K562 (cell line): ENCODE measurements at regions not wholly inside any gene's neighbourhood (a gene's known extent, or its start where the extent isn't known, plus 50 kb on each side); places are given as distances from the start of the nearest gene placed in this dataset.
A peak's percentile ranks its signal among the peaks of the same experiment; 100 is the strongest.

Source experiments
- HCFC1 ChIP-seq: IDR thresholded peaks from 2 replicates; pipeline ENCODE4 v1.6.1; 2012; ENCODE audit warnings: low read depth, low read length, improper control_type of control experiment
- HNRNPH1 ChIP-seq: fragments of 200-400 bp; formaldehyde crosslinking; optimal IDR thresholded peaks from 2 replicates; pipeline ENCODE3; 2017; ENCODE audit warnings: low read depth, mild to moderate bottlenecking, low read length, moderate library complexity
- HNRNPLL ChIP-seq: fragments of 200-400 bp; formaldehyde crosslinking; IDR thresholded peaks from 2 replicates; pipeline ENCODE4 v1.6.1; 2017; ENCODE audit warnings: low read length, low read depth, mild to moderate bottlenecking; ENCODE audit not compliant: poor library complexity, severe bottlenecking
- MAFK ChIP-seq: IDR thresholded peaks from 2 replicates; pipeline ENCODE4 v1.6.1; 2011; ENCODE audit warnings: low read length, improper control_type of control experiment
- MCM2 ChIP-seq: fragments of 450-650 bp; IDR thresholded peaks from 2 replicates; pipeline ENCODE4 v1.6.1; 2017; ENCODE audit warnings: low read depth, mild to moderate bottlenecking
- TAL1 ChIP-seq: fragments of 450-650 bp; IDR thresholded peaks from 2 replicates; pipeline ENCODE4 v1.6.1; 2016; ENCODE audit warnings: mild to moderate bottlenecking
- ZNF124 ChIP-seq: sonication (generic); formaldehyde crosslinking; IDR thresholded peaks from 2 replicates; pipeline ENCODE4 v1.8.1; 2022; ENCODE audit warnings: missing genetic modification reagents
- ZNF239 ChIP-seq: fragments of 250-450 bp; sonication (Bioruptor Pico); IDR thresholded peaks from 2 replicates; pipeline ENCODE4 v1.4.0; 2020; ENCODE audit warnings: mild to moderate bottlenecking
- ZNF263 ChIP-seq: sonication (generic); formaldehyde crosslinking; IDR thresholded peaks from 2 replicates; pipeline ENCODE4 v1.8.0; 2022; ENCODE audit warnings: mild to moderate bottlenecking, missing genetic modification reagents, borderline replicate concordance
- ZNF347 ChIP-seq: fragments of 450-650 bp; formaldehyde crosslinking; IDR thresholded peaks from 2 replicates; pipeline ENCODE4 v1.4.0; 2020; ENCODE audit warnings: low read depth, mild to moderate bottlenecking, moderate library complexity
- TF ChIP-seq, protein P1 (sequence below): fragments of 250-450 bp; sonication (Bioruptor Pico); IDR thresholded peaks from 2 replicates; pipeline ENCODE4 v1.5.0; 2021
- TF ChIP-seq, protein P2 (sequence below), 2 experiments: fragments of 450-650 bp; IDR thresholded peaks; 2 replicates each; pipeline ENCODE4 v1.6.1; 2018; ENCODE audit warnings: mild to moderate bottlenecking in 2 of 2, low read depth in 1 of 2; ENCODE audit not compliant: partially characterized antibody in 2 of 2
- TF ChIP-seq, protein P3 (sequence below): fragments of 250-450 bp; sonication (Bioruptor Pico); IDR thresholded peaks from 2 replicates; pipeline ENCODE4 v1.4.0; 2020
- TF ChIP-seq, protein P4 (sequence below): fragments of 250-450 bp; sonication (Bioruptor Pico); IDR thresholded peaks from 2 replicates; pipeline ENCODE4 v1.8.0; 2022; ENCODE audit warnings: moderate library complexity, mild to moderate bottlenecking, inconsistent platforms
- TF ChIP-seq, protein P5 (sequence below): sonication (generic); formaldehyde crosslinking; IDR thresholded peaks from 2 replicates; pipeline ENCODE4 v1.8.1; 2023; ENCODE audit warnings: mild to moderate bottlenecking, missing genetic modification reagents, moderate library complexity

DNA sequence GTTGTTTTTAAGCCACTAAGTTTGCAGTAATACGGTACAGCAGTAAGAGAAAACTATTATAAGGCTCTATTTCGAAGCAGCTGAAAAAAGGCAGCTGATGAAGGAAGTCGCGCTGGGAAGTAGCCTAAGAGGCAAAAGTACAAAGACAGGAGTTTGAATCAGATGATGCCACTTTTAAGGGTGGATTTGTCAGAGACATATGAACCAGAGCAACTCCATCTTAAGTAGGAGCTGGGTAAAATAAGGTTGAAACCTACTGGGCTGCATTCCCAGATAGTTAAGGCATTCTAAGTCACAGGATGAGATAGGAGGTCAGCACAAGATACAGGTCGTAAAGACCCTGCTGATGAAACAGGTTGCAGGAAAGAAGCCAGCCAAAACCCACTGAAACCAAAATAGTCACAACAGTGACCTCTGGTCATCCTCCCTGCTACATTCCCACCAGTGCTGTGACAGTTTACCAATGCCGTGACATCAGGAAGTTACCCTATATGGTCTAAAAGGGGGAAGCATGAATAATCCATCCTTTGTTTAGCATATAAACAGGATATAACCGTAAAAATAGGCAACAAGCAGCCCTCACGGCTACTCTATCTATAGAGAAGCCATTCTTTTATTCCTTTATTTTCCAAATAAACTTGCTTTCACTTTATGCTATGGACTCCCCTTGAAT, 91.8 kb upstream of the PRSS3 start (continued):
- TF ChIP-seq, protein P1, sequence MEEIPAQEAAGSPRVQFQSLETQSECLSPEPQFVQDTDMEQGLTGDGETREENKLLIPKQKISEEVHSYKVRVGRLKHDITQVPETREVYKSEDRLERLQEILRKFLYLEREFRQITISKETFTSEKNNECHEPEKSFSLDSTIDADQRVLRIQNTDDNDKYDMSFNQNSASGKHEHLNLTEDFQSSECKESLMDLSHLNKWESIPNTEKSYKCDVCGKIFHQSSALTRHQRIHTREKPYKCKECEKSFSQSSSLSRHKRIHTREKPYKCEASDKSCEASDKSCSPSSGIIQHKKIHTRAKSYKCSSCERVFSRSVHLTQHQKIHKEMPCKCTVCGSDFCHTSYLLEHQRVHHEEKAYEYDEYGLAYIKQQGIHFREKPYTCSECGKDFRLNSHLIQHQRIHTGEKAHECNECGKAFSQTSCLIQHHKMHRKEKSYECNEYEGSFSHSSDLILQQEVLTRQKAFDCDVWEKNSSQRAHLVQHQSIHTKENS (CRISPR knock-in tag) = no peak
- TF ChIP-seq, protein P2, sequence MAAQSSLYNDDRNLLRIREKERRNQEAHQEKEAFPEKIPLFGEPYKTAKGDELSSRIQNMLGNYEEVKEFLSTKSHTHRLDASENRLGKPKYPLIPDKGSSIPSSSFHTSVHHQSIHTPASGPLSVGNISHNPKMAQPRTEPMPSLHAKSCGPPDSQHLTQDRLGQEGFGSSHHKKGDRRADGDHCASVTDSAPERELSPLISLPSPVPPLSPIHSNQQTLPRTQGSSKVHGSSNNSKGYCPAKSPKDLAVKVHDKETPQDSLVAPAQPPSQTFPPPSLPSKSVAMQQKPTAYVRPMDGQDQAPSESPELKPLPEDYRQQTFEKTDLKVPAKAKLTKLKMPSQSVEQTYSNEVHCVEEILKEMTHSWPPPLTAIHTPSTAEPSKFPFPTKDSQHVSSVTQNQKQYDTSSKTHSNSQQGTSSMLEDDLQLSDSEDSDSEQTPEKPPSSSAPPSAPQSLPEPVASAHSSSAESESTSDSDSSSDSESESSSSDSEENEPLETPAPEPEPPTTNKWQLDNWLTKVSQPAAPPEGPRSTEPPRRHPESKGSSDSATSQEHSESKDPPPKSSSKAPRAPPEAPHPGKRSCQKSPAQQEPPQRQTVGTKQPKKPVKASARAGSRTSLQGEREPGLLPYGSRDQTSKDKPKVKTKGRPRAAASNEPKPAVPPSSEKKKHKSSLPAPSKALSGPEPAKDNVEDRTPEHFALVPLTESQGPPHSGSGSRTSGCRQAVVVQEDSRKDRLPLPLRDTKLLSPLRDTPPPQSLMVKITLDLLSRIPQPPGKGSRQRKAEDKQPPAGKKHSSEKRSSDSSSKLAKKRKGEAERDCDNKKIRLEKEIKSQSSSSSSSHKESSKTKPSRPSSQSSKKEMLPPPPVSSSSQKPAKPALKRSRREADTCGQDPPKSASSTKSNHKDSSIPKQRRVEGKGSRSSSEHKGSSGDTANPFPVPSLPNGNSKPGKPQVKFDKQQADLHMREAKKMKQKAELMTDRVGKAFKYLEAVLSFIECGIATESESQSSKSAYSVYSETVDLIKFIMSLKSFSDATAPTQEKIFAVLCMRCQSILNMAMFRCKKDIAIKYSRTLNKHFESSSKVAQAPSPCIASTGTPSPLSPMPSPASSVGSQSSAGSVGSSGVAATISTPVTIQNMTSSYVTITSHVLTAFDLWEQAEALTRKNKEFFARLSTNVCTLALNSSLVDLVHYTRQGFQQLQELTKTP (IDR thresholded peaks at IDR 0.05; ENCODE audit: low read depth in 1 of 2, partially characterized antibody in 2 of 2) = no peak
- TF ChIP-seq, protein P3, sequence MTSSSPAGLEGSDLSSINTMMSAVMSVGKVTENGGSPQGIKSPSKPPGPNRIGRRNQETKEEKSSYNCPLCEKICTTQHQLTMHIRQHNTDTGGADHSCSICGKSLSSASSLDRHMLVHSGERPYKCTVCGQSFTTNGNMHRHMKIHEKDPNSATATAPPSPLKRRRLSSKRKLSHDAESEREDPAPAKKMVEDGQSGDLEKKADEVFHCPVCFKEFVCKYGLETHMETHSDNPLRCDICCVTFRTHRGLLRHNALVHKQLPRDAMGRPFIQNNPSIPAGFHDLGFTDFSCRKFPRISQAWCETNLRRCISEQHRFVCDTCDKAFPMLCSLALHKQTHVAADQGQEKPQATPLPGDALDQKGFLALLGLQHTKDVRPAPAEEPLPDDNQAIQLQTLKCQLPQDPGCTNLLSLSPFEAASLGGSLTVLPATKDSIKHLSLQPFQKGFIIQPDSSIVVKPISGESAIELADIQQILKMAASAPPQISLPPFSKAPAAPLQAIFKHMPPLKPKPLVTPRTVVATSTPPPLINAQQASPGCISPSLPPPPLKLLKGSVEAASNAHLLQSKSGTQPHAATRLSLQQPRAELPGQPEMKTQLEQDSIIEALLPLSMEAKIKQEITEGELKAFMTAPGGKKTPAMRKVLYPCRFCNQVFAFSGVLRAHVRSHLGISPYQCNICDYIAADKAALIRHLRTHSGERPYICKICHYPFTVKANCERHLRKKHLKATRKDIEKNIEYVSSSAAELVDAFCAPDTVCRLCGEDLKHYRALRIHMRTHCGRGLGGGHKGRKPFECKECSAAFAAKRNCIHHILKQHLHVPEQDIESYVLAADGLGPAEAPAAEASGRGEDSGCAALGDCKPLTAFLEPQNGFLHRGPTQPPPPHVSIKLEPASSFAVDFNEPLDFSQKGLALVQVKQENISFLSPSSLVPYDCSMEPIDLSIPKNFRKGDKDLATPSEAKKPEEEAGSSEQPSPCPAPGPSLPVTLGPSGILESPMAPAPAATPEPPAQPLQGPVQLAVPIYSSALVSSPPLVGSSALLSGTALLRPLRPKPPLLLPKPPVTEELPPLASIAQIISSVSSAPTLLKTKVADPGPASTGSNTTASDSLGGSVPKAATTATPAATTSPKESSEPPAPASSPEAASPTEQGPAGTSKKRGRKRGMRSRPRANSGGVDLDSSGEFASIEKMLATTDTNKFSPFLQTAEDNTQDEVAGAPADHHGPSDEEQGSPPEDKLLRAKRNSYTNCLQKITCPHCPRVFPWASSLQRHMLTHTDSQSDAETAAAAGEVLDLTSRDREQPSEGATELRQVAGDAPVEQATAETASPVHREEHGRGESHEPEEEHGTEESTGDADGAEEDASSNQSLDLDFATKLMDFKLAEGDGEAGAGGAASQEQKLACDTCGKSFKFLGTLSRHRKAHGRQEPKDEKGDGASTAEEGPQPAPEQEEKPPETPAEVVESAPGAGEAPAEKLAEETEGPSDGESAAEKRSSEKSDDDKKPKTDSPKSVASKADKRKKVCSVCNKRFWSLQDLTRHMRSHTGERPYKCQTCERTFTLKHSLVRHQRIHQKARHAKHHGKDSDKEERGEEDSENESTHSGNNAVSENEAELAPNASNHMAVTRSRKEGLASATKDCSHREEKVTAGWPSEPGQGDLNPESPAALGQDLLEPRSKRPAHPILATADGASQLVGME (CRISPR knock-in tag) = peak; percentile 70; the same call in 1 of the 2 replicates
- TF ChIP-seq, protein P4, sequence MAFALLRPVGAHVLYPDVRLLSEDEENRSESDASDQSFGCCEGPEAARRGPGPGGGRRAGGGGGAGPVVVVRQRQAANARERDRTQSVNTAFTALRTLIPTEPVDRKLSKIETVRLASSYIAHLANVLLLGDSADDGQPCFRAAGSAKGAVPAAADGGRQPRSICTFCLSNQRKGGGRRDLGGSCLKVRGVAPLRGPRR (CRISPR knock-in tag) = no peak
- TF ChIP-seq MAFK (no peak), HCFC1 (no peak), MCM2 (no peak), ZNF347 (CRISPR knock-in tag) (no peak), HNRNPH1 (no peak), ZNF239 (CRISPR knock-in tag) (peak; percentile 52; the same call in 1 of the 2 replicates), HNRNPLL (no peak), ZNF263 (CRISPR knock-in tag) (no peak), TAL1 (no peak), ZNF124 (no peak)
- TF ChIP-seq, protein P5, sequence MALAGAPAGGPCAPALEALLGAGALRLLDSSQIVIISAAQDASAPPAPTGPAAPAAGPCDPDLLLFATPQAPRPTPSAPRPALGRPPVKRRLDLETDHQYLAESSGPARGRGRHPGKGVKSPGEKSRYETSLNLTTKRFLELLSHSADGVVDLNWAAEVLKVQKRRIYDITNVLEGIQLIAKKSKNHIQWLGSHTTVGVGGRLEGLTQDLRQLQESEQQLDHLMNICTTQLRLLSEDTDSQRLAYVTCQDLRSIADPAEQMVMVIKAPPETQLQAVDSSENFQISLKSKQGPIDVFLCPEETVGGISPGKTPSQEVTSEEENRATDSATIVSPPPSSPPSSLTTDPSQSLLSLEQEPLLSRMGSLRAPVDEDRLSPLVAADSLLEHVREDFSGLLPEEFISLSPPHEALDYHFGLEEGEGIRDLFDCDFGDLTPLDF (CRISPR knock-in tag) = no peak
